Natural killer cell (primary cell): ENCODE measurements at regions not wholly inside any gene's neighbourhood (a gene's known extent, or its start where the extent isn't known, plus 50 kb on each side); places are given as distances from the start of the nearest gene placed in this dataset.

ENCODE experiments used
- ATAC-seq, 3 donors: fragments of 150-1000 bp in 2 of 3; fragments of 200-7000 bp in 1 of 3; cut with Tn5 transposase; 1 replicate in 1 of 3; 2 replicates in 2 of 3; pipeline ENCODE4 v1.10.0; 2021; ENCODE audit warnings: mild to moderate bottlenecking in 2 of 3, moderate library complexity in 2 of 3
- DNase-seq, 2 donors: peaks; one replicate each; pipeline versions ENCODE4 v3.0.0 to v3.0.0-alpha.2; 2013 to 2021; ENCODE audit warnings: mixed read lengths in 1 of 2
- H3K27ac ChIP-seq: one replicate; pipeline ENCODE4 v1.5.1; 2013; ENCODE audit warnings: mild to moderate bottlenecking, low read length
- H3K27me3 ChIP-seq: one replicate; pipeline ENCODE4 v1.6.1; 2013; ENCODE audit warnings: low read length; ENCODE audit not compliant: control insufficient read depth, insufficient read depth
- H3K36me3 ChIP-seq: one replicate; pipeline ENCODE4 v1.6.1; 2013; ENCODE audit warnings: low read length; ENCODE audit not compliant: control insufficient read depth, insufficient read depth
- H3K4me1 ChIP-seq: one replicate; pipeline ENCODE4 v1.6.1; 2013; ENCODE audit warnings: low read length; ENCODE audit not compliant: control insufficient read depth, insufficient read depth
- H3K4me3 ChIP-seq: one replicate; pipeline ENCODE4 v1.5.1; 2013; ENCODE audit warnings: low read length
- H3K9me3 ChIP-seq: one replicate; pipeline ENCODE4 v1.6.1; 2013; ENCODE audit warnings: low read length; ENCODE audit not compliant: control insufficient read depth, insufficient read depth
- H3K27ac Mint-ChIP-seq, 2 donors: one replicate each; pipeline ENCODE4 v1.8.0; 2022; ENCODE audit warnings: mild to moderate bottlenecking in 2 of 2, mixed read lengths in 2 of 2, moderate library complexity in 1 of 2
- H3K27me3 Mint-ChIP-seq, 2 donors: one replicate each; pipeline ENCODE4 v1.8.0; 2022; ENCODE audit warnings: low read depth in 2 of 2, mixed read lengths in 2 of 2
- H3K36me3 Mint-ChIP-seq: one replicate; pipeline ENCODE4 v1.8.0; 2022; ENCODE audit warnings: mixed read lengths
- H3K4me1 Mint-ChIP-seq, 2 donors: one replicate each; pipeline ENCODE4 v1.8.0; 2022; ENCODE audit warnings: mixed read lengths in 2 of 2
- H3K4me3 Mint-ChIP-seq: one replicate; pipeline ENCODE4 v1.8.0; 2022; ENCODE audit warnings: mild to moderate bottlenecking, moderate library complexity, mixed read lengths
- H3K9me3 Mint-ChIP-seq, 2 donors: one replicate each; pipeline ENCODE4 v1.8.0; 2022; ENCODE audit warnings: mixed read lengths in 2 of 2
- CTCF ChIP-seq: fragments of 200-600 bp; IDR thresholded peaks from one replicate; pipeline ENCODE4 v1.8.0; 2022; ENCODE audit warnings: antibody characterized with exemption
- WGBS: methylation state at CpG from one replicate; pipeline ENCODE4 v1.1.7; 2013; ENCODE audit warnings: missing lambda C conversion rate; ENCODE audit not compliant: insufficient coverage; 5-methylcytosine and 5-hydroxymethylcytosine counted together
- intact Hi-C: fragments of 100-400 bp; cut with micrococcal nuclease; formaldehyde crosslinking; loops from one replicate; pipeline ENCODE4 v1.14.2; 2022

GRCh38 chr3:107933450-107933849 lies 157.4 kb downstream of the CD47 start:
- Mint-ChIP-seq H3K4me1 (peaks cover 0 to 5% of the 10 kb centered on the region in 2 donors), H3K36me3 (peaks cover 10% of the 10 kb centered on the region), H3K4me3 (no peak overlapping the region), H3K9me3 (peaks cover 0 to 2% of the 10 kb centered on the region in 2 donors), H3K27ac (no peak overlapping the region), H3K27me3 (peaks cover 6 to 31% of the 10 kb centered on the region in 2 donors)
- no peak for DNase-seq
- ATAC-seq, result no peak
- H3K9me3 ChIP-seq, result no peaks in the 10 kb centered on the region
- WGBS, result no CpG with 5 or more reads among the region's 2 CpGs
- intact Hi-C loops, result loop anchor here (10.0 kb wide), 1 partner anchor 291 kb away; the partner anchor contains the start of gene IFT57
- no peaks in the 10 kb centered on the region for H3K4me1 ChIP-seq
- H3K36me3 ChIP-seq, result no peaks in the 10 kb centered on the region
- H3K27me3 ChIP-seq, result peaks cover 3% of the 10 kb centered on the region
- no peak overlapping the region for H3K4me3 ChIP-seq
- H3K27ac ChIP-seq, result no peak overlapping the region
- no peak for TF ChIP-seq CTCF

GRCh38 chr3:107931326-107931725 lies 159.5 kb downstream of the CD47 start:
- ATAC-seq (no peak), DNase-seq (no peak)
- Mint-ChIP-seq H3K27ac (no peak overlapping the region), H3K9me3 (peaks cover 0 to 2% of the 10 kb centered on the region in 2 donors), H3K4me1 (peaks cover 8 to 14% of the 10 kb centered on the region in 2 donors), H3K36me3 (peaks cover 10% of the 10 kb centered on the region), H3K27me3 (peaks cover 10 to 26% of the 10 kb centered on the region in 2 donors), H3K4me3 (no peak overlapping the region)
- Histone ChIP-seq H3K4me3 (no peak overlapping the region), H3K27me3 (peaks cover 10% of the 10 kb centered on the region), H3K36me3 (no peaks in the 10 kb centered on the region), H3K27ac (no peak overlapping the region), H3K9me3 (no peaks in the 10 kb centered on the region), H3K4me1 (peaks cover 10% of the 10 kb centered on the region)
- no peak for TF ChIP-seq CTCF
- intact Hi-C loops, result loop anchor here (10.0 kb wide), 1 partner anchor 293 kb away; the partner anchor contains the start of gene IFT57

GRCh38 chr3:107929088-107929487 lies 161.7 kb downstream of the CD47 start:
- peaks cover 10% of the 10 kb centered on the region for H3K4me1 ChIP-seq
- H3K9me3 Mint-ChIP-seq, result peaks cover 0 to 2% of the 10 kb centered on the region in 2 donors
- no peak overlapping the region for H3K27ac ChIP-seq
- H3K27me3 Mint-ChIP-seq, result peaks cover 13 to 25% of the 10 kb centered on the region in 2 donors
- H3K27ac Mint-ChIP-seq, result no peak overlapping the region
- no peak for ATAC-seq
- H3K9me3 ChIP-seq, result no peaks in the 10 kb centered on the region
- intact Hi-C loops, result loop anchor here (5.0 kb wide), 1 partner anchor 267 kb away; no protein-coding TSS in a partner anchor
- H3K36me3 ChIP-seq, result no peaks in the 10 kb centered on the region
- peaks cover 10% of the 10 kb centered on the region for H3K36me3 Mint-ChIP-seq
- WGBS, result 96% methylated on average over 3 of the region's 3 CpGs
- H3K4me3 ChIP-seq, result no peak overlapping the region
- DNase-seq, result no peak
- TF ChIP-seq CTCF, result no peak
- H3K4me3 Mint-ChIP-seq, result no peak overlapping the region
- peaks cover 12% of the 10 kb centered on the region for H3K27me3 ChIP-seq
- H3K4me1 Mint-ChIP-seq, result peaks cover 8 to 14% of the 10 kb centered on the region in 2 donors

- WGBS, result 13% methylated on average over 8 of the region's 8 CpGs
- H3K36me3 ChIP-seq, result no peaks in the 10 kb centered on the region
- Mint-ChIP-seq H3K9me3 (no peaks in the 10 kb centered on the region), H3K36me3 (peaks cover under 1% of the 10 kb centered on the region), H3K4me3 (peak overlapping the region; percentile 86), H3K27me3 (peaks cover 12 to 20% of the 10 kb centered on the region in 2 donors), H3K27ac (peak overlapping the region in 1 of 2 donors; percentile 63), H3K4me1 (peaks cover 8 to 14% of the 10 kb centered on the region in 2 donors)
- H3K9me3 ChIP-seq, result no peaks in the 10 kb centered on the region
- H3K27ac ChIP-seq, result no peak overlapping the region
- DNase-seq (peak in 1 of 2 donors; percentile 23), ATAC-seq (peak; percentile 13 to 34 (median 31))
- peaks cover 10% of the 10 kb centered on the region for H3K4me1 ChIP-seq
- H3K4me3 ChIP-seq, result peak overlapping the region; percentile 47
- intact Hi-C loops, result loop anchor here (5.0 kb wide), 1 partner anchor 266 kb away; no protein-coding TSS in a partner anchor
- peaks cover 12% of the 10 kb centered on the region for H3K27me3 ChIP-seq
- TF ChIP-seq CTCF, result no peak
Observed at GRCh38 chr3:107928084-107928445, 162.8 kb downstream of the CD47 start.
